ENCODE measurements at regions not wholly inside any gene's neighbourhood (a gene's known extent, or its start where the extent isn't known, plus 50 kb on each side); places are given as distances from the start of the nearest gene placed in this dataset.

- TF ChIP-seq, protein P1, sequence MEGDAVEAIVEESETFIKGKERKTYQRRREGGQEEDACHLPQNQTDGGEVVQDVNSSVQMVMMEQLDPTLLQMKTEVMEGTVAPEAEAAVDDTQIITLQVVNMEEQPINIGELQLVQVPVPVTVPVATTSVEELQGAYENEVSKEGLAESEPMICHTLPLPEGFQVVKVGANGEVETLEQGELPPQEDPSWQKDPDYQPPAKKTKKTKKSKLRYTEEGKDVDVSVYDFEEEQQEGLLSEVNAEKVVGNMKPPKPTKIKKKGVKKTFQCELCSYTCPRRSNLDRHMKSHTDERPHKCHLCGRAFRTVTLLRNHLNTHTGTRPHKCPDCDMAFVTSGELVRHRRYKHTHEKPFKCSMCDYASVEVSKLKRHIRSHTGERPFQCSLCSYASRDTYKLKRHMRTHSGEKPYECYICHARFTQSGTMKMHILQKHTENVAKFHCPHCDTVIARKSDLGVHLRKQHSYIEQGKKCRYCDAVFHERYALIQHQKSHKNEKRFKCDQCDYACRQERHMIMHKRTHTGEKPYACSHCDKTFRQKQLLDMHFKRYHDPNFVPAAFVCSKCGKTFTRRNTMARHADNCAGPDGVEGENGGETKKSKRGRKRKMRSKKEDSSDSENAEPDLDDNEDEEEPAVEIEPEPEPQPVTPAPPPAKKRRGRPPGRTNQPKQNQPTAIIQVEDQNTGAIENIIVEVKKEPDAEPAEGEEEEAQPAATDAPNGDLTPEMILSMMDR (conservative IDR thresholded peaks at IDR 0.05), result no peak
- TF ChIP-seq EZH2 (IDR thresholded peaks at IDR 0.05; ENCODE audit: low read depth), result no peak
Measured at GRCh38 chr12:92516277-92516600, 186.6 kb upstream of the PLEKHG7 start.
